ENCODE measurements at regions not wholly inside any gene's neighbourhood (a gene's known extent, or its start where the extent isn't known, plus 50 kb on each side); places are given as distances from the start of the nearest gene placed in this dataset.

DNA sequence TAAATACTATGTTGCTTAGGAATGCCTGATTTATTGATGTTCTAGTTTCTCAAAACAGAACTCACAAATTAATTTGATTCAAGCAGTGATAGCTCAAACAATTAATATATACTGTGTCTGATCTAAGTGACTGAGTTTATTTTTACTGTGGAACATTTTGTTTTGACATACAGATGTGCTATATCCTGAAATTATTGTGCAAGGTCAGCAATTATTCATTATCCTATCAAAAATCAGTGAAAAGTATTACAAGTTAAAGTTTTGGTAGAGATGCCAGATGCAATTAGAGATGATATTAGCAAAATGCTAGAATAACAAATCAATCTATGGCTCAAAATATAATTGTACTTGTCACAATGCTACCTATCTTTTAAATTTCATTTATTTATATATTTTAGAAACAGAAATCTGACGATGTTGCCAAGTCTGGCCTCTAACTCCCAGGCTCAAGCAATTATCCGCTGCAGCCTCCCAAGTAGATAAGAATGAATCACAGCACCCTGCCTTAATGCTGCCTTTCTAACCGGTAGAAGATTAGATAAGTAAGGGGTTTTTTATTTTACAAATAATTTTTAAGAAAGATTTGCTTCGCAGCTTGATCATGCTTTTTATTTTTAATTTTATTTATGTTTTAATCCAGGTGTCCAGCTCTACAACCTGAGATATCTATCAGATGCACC, 825.5 kb upstream of the NDST4 start:
- Histone ChIP-seq H3K36me3 (no peaks in the 10 kb centered on the region), H3K4me1 (no peaks in the 10 kb centered on the region), H3K4me3 (no peak overlapping the region), H3K27ac (no peak overlapping the region), H3K27me3 (no peaks in the 10 kb centered on the region), H3K9me3 (no peaks in the 10 kb centered on the region)
- no peak for DNase-seq (ENCODE audit: low spot score)
- TF ChIP-seq, protein P1, sequence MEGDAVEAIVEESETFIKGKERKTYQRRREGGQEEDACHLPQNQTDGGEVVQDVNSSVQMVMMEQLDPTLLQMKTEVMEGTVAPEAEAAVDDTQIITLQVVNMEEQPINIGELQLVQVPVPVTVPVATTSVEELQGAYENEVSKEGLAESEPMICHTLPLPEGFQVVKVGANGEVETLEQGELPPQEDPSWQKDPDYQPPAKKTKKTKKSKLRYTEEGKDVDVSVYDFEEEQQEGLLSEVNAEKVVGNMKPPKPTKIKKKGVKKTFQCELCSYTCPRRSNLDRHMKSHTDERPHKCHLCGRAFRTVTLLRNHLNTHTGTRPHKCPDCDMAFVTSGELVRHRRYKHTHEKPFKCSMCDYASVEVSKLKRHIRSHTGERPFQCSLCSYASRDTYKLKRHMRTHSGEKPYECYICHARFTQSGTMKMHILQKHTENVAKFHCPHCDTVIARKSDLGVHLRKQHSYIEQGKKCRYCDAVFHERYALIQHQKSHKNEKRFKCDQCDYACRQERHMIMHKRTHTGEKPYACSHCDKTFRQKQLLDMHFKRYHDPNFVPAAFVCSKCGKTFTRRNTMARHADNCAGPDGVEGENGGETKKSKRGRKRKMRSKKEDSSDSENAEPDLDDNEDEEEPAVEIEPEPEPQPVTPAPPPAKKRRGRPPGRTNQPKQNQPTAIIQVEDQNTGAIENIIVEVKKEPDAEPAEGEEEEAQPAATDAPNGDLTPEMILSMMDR (IDR thresholded peaks at IDR 0.05): no peak

DNA sequence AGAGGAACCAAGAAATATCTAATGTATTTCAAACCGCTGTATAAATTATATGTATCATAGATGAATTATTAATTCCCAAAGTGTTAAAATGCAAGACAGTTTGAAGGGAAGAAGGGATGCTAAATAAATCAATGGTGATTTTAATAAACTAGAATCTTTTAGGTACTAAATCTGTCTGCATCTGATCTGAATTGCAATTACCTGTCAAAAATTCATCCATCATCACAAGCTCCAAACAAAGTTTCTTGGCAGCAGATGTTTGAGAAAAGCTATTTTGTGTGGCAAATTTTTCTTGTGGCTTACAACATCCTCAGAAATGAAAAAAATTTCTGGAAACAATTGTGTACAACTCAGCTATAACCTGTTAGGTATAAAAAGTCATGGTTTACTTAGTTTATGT, 816.0 kb upstream of the NDST4 start:
- no peak for DNase-seq (ENCODE audit: low spot score)
- Histone ChIP-seq H3K27ac (no peak overlapping the region), H3K36me3 (no peaks in the 10 kb centered on the region), H3K27me3 (no peaks in the 10 kb centered on the region), H3K4me1 (no peaks in the 10 kb centered on the region), H3K4me3 (no peak overlapping the region), H3K9me3 (no peaks in the 10 kb centered on the region)
- TF ChIP-seq, protein P1 (IDR thresholded peaks at IDR 0.05): no peak

DNA sequence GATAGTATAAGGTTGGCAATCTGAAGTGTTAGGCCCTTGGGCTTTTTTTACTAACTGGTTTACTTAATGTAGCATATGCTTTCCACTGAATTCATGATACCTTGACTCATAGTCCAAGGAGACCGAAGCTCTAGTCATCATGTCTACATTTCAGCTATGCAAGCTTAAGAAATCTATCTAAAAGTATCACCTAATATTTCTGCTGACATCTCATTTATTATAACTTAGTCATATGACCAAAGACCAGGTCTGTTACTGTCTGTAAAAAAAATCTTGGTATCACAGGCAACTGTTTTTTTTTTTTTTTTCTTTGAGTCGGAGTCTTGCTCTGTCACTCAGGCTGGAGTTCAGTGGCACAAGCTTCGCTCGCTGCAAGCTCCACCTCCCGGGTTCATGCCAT, 814.0 kb upstream of the NDST4 start:
- Histone ChIP-seq H3K27me3 (no peaks in the 10 kb centered on the region), H3K36me3 (no peaks in the 10 kb centered on the region), H3K4me1 (no peaks in the 10 kb centered on the region), H3K9me3 (no peaks in the 10 kb centered on the region), H3K27ac (no peak overlapping the region), H3K4me3 (no peak overlapping the region)
- no peak for DNase-seq (ENCODE audit: low spot score)
- TF ChIP-seq, protein P1 (IDR thresholded peaks at IDR 0.05): no peak

DNA sequence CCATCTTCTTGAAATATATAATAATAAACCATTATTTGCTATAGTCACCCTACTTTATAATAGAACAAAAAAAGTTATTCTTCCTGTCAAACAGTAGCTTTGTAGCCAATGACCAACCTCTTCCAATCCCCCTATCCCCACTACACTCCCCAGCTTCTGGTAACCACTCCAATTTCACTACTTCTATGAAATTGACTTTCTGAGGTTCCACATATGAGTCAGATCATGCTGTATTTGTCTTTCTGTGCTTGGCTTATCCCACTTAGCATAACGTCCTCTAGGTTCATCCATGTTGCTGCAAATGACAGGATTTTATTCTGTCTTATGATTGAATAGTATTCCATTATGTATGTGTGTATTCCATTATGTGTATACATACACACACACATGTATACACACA, 809.7 kb upstream of the NDST4 start:
- no peaks in the 10 kb centered on the region for H3K4me1 ChIP-seq
- H3K27ac ChIP-seq: no peak overlapping the region
- no peak for DNase-seq (ENCODE audit: low spot score)
- H3K27me3 ChIP-seq: no peaks in the 10 kb centered on the region
- H3K4me3 ChIP-seq: no peak overlapping the region
- H3K36me3 ChIP-seq: no peaks in the 10 kb centered on the region
- H3K9me3 ChIP-seq: no peaks in the 10 kb centered on the region
- TF ChIP-seq, protein P1 (IDR thresholded peaks at IDR 0.05): no peak

DNA sequence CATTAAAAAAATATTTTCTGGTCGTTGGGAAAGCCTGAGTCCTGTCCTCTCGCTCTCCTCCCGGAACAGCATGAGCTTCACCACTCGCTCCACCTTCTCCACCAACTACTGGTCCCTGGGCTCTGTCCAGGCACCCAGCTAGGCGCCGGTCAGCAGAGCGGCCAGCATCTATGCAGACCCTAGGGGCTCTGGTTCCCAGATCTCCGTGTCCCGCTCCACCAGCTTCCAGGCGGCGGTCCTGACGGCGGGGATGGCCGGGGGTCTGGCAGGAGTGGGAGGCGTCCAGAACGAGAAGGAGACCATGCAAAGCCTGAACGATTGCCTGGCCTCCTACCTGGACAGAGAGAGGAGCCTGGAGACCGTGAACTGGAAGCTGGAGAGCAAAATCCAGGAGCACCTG, 807.2 kb upstream of the NDST4 start:
- Histone ChIP-seq H3K4me1 (no peaks in the 10 kb centered on the region), H3K27ac (no peak overlapping the region), H3K4me3 (no peak overlapping the region), H3K9me3 (no peaks in the 10 kb centered on the region), H3K27me3 (no peaks in the 10 kb centered on the region), H3K36me3 (no peaks in the 10 kb centered on the region)
- DNase-seq (ENCODE audit: low spot score): no peak
- TF ChIP-seq, protein P1 (IDR thresholded peaks at IDR 0.05): no peak

DNA sequence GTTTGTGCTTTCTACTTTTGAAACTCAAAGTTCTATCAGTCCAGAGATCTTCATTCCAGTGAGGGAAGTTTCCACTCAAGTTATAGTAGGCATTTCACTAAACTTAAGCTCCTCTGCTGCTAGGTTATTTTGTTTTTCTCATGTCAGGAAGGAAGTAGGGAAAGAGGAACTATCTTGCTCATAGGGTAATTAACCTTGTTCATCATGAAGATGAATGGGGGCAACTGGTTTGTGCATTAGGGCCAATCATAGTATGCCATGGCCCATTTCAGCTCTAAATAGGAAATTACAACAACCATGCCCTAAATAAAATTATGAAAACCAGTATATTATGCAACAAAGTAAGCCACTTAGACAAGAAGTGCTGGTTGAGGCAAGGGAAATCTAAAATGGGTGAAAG, 804.7 kb upstream of the NDST4 start:
- Histone ChIP-seq H3K4me3 (no peak overlapping the region), H3K4me1 (no peaks in the 10 kb centered on the region), H3K27ac (no peak overlapping the region), H3K27me3 (no peaks in the 10 kb centered on the region), H3K9me3 (no peaks in the 10 kb centered on the region), H3K36me3 (no peaks in the 10 kb centered on the region)
- DNase-seq (ENCODE audit: low spot score): no peak
- TF ChIP-seq, protein P1 (IDR thresholded peaks at IDR 0.05): no peak

Data from right atrium auricular region (tissue), 2 donors.